Upper lobe of left lung (tissue), 4 donors: ENCODE measurements at regions not wholly inside any gene's neighbourhood (a gene's known extent, or its start where the extent isn't known, plus 50 kb on each side); places are given as distances from the start of the nearest gene placed in this dataset.

Source experiments
- EP300 ChIP-seq, 4 donors: sonication (generic); formaldehyde crosslinking; IDR thresholded peaks; one replicate each; pipeline ENCODE4 v1.5.1; 2017; ENCODE audit warnings: antibody characterized with exemption in 4 of 4, control low read depth in 2 of 4
- POLR2A ChIP-seq, 4 donors: fragments of 450-650 bp; IDR thresholded peaks; one replicate each; pipeline ENCODE4 v1.5.1; 2016 to 2017; ENCODE audit warnings: antibody characterized with exemption in 4 of 4, mild to moderate bottlenecking in 2 of 4
- POLR2AphosphoS5 ChIP-seq, 2 donors: sonication (generic); formaldehyde crosslinking; IDR thresholded peaks; one replicate each; pipeline ENCODE4 v1.5.1; 2017; ENCODE audit warnings: antibody characterized with exemption in 2 of 2
- TF ChIP-seq, protein P1 (sequence below), 6 experiments: fragments of 450-650 bp in 4 of 6; fragments of 200-600 bp in 2 of 6; sonication (generic) in 2 of 6; IDR thresholded peaks; one replicate each; pipeline ENCODE4 v1.5.1; 2016 to 2019; ENCODE audit warnings: antibody characterized with exemption in 6 of 6

DNA sequence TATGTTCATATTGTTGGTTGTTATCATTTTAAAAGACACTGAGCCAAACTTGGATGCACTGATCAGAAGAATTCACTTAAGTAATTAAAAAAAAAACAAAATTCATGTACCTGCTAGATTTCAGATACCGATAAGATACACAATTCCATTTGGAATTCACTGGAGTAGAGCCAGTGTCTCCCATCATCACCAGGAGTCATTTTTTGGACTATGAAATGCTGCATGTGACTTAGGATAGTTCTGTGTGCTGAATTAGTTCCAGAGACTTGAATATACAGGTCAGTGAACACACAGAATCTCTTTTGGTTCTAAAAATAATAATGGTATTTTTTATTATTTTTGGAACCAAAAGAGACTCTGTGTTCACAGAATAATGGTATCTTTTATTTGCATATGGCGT lies 482.6 kb upstream of the PIK3R1 start:
- TF ChIP-seq, protein P1, sequence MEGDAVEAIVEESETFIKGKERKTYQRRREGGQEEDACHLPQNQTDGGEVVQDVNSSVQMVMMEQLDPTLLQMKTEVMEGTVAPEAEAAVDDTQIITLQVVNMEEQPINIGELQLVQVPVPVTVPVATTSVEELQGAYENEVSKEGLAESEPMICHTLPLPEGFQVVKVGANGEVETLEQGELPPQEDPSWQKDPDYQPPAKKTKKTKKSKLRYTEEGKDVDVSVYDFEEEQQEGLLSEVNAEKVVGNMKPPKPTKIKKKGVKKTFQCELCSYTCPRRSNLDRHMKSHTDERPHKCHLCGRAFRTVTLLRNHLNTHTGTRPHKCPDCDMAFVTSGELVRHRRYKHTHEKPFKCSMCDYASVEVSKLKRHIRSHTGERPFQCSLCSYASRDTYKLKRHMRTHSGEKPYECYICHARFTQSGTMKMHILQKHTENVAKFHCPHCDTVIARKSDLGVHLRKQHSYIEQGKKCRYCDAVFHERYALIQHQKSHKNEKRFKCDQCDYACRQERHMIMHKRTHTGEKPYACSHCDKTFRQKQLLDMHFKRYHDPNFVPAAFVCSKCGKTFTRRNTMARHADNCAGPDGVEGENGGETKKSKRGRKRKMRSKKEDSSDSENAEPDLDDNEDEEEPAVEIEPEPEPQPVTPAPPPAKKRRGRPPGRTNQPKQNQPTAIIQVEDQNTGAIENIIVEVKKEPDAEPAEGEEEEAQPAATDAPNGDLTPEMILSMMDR (IDR thresholded peaks at IDR 0.05), result no peak
- TF ChIP-seq POLR2A (IDR thresholded peaks at IDR 0.05) (no peak), POLR2AphosphoS5 (IDR thresholded peaks at IDR 0.05) (no peak), EP300 (IDR thresholded peaks at IDR 0.05) (no peak)
